Femur (tissue), 1 donor: ENCODE measurements at regions not wholly inside any gene's neighbourhood (a gene's known extent, or its start where the extent isn't known, plus 50 kb on each side); places are given as distances from the start of the nearest gene placed in this dataset.

Source experiments
- DNase-seq: peaks from one replicate; pipeline ENCODE4 v3.0.0-alpha.2; 2017

- peak; percentile 31 for DNase-seq
These were observed 95.8 kb downstream of the SPP2 start for GRCh38 chr2:234146087-234146826.

GRCh38 chr2:234145511-234145910, 95.0 kb downstream of the SPP2 start:
- no peak for DNase-seq

GRCh38 chr2:234145057-234145456, 94.6 kb downstream of the SPP2 start:
- DNase-seq = no peak

- DNase-seq = no peak
These were observed 93.4 kb downstream of the SPP2 start for GRCh38 chr2:234143896-234144295.

GRCh38 chr2:234142530-234142929, 92.0 kb downstream of the SPP2 start:
- DNase-seq = no peak

- DNase-seq = no peak
These were observed 89.3 kb downstream of the SPP2 start for GRCh38 chr2:234139755-234140154.

GRCh38 chr2:234138836-234139235, 88.3 kb downstream of the SPP2 start:
- no peak for DNase-seq

GRCh38 chr2:234137400-234138014, 87.0 kb downstream of the SPP2 start:
- no peak for DNase-seq

GRCh38 chr2:234136461-234136860, 86.0 kb downstream of the SPP2 start:
- DNase-seq = no peak

- peak; percentile 55 for DNase-seq
These were observed 85.3 kb downstream of the SPP2 start for GRCh38 chr2:234135750-234136221.

GRCh38 chr2:234134496-234134895, 84.0 kb downstream of the SPP2 start:
- DNase-seq = no peak

GRCh38 chr2:234133004-234133403, 82.5 kb downstream of the SPP2 start:
- no peak for DNase-seq

- no peak for DNase-seq
These were observed 80.3 kb downstream of the SPP2 start for GRCh38 chr2:234130777-234131181.

- DNase-seq = no peak
These were observed 78.1 kb downstream of the SPP2 start for GRCh38 chr2:234128606-234129005.
